Common myeloid progenitor, CD34-positive (primary cell): ENCODE measurements at regions not wholly inside any gene's neighbourhood (a gene's known extent, or its start where the extent isn't known, plus 50 kb on each side); places are given as distances from the start of the nearest gene placed in this dataset.

Experiments used
- CTCF ChIA-PET: fragments of 350-600 bp; sonication (Branson Sonifier 250); formaldehyde crosslinking; loops from one replicate; lab custom pipeline; 2021; ENCODE audit warnings: antibody characterized with exemption; lab: Charles Lee
- POLR2A ChIA-PET: fragments of 350-600 bp; sonication (Branson Sonifier 250); formaldehyde crosslinking; loops from one replicate; lab custom pipeline; 2021; ENCODE audit warnings: antibody characterized with exemption; lab: Charles Lee
- DNase-seq, 3 donors: peaks; one replicate each; pipeline versions ENCODE4 v3.0.0 to v3.0.0-alpha.2; 2013
- H3K27ac ChIP-seq, 2 experiments: 1 replicate in 1 of 2; 2 replicates in 1 of 2; pipeline ENCODE4 v1.7.0; 2013; ENCODE audit warnings: inconsistent platforms in 2 of 2, low read length in 2 of 2, mild to moderate bottlenecking in 2 of 2, low read depth in 1 of 2, moderate library complexity in 1 of 2; ENCODE audit not compliant: severe bottlenecking in 2 of 2, insufficient read depth in 1 of 2, poor library complexity in 1 of 2
- H3K27me3 ChIP-seq, 5 experiments: replicated peaks in 2 of 5; 1 replicate in 3 of 5; 2 replicates in 2 of 5; pipeline versions ENCODE4 v1.6.1 to v1.7.0; 2013; ENCODE audit warnings: low read length in 4 of 5, mild to moderate bottlenecking in 2 of 5, moderate library complexity in 2 of 5, inconsistent platforms in 1 of 5; ENCODE audit not compliant: insufficient read depth in 5 of 5, control insufficient read depth in 4 of 5
- H3K36me3 ChIP-seq, 4 experiments: 1 replicate in 2 of 4; 2 replicates in 2 of 4; pipeline versions ENCODE4 v1.6.1 to v1.7.0; 2013; ENCODE audit warnings: low read length in 3 of 4, control low read depth in 1 of 4, mild to moderate bottlenecking in 1 of 4; ENCODE audit not compliant: control insufficient read depth in 4 of 4, insufficient read depth in 4 of 4
- H3K4me1 ChIP-seq, 4 experiments: 1 replicate in 3 of 4; 2 replicates in 1 of 4; pipeline versions ENCODE4 v1.6.1 to v1.7.1; 2013; ENCODE audit warnings: low read length in 3 of 4, mild to moderate bottlenecking in 3 of 4, control low read depth in 1 of 4, inconsistent platforms in 1 of 4, moderate library complexity in 1 of 4; ENCODE audit not compliant: control insufficient read depth in 4 of 4, insufficient read depth in 4 of 4; ENCODE audit errors: control extremely low read depth in 1 of 4
- H3K4me3 ChIP-seq, 7 experiments: 1 replicate in 4 of 7; 2 replicates in 3 of 7; pipeline versions ENCODE4 v1.5.1 to v1.7.0; 2013; ENCODE audit warnings: mild to moderate bottlenecking in 7 of 7, low read length in 6 of 7, moderate library complexity in 6 of 7, inconsistent platforms in 2 of 7, low read depth in 2 of 7, control low read depth in 1 of 7; ENCODE audit not compliant: insufficient read depth in 4 of 7, control insufficient read depth in 1 of 7; ENCODE audit errors: extremely low read depth in 1 of 7
- H3K9me3 ChIP-seq, 5 experiments: 1 replicate in 4 of 5; 2 replicates in 1 of 5; pipeline versions ENCODE4 v1.6.1 to v1.7.1; 2013; ENCODE audit warnings: low read length in 4 of 5, mild to moderate bottlenecking in 2 of 5, inconsistent platforms in 1 of 5, low read depth in 1 of 5, moderate library complexity in 1 of 5; ENCODE audit not compliant: control insufficient read depth in 4 of 5, insufficient read depth in 2 of 5; ENCODE audit errors: control extremely low read depth in 1 of 5
- WGBS: methylation state at CpG from one replicate; pipeline ENCODE4 v1.1.5; 2013; ENCODE audit not compliant: insufficient coverage; 5-methylcytosine and 5-hydroxymethylcytosine counted together

DNA sequence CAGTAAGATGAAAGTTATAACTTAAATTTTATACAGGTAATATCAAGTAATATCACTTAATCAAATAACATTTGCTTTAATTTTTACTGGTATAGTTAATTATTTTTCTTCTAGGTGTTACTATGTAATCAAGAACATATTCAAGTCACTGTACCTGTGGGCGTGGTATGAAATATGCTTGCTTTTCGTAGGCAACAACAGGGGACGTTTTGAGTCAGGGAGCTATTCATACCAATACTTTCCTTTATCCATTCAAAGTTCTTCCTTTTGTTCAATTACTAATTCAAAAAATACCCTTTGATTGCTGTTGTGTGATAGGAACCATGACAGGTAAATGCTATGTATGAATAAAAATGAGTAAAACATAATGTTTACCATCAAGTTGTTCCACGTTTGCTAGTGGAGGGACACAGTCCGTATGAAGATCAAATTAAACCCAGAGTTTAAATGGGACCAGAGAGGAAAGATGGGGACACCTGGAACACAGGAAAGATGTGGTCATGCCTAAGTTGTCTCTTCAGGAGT, 654.0 kb upstream of the KCNMB2 start:
- DNase-seq = no peak
- H3K9me3 ChIP-seq = no peaks in the 10 kb centered on the region
- ChIA-PET POLR2A (no interaction called here), CTCF (no interaction called here)
- no peak overlapping the region for H3K27ac ChIP-seq
- H3K36me3 ChIP-seq = no peaks in the 10 kb centered on the region
- WGBS = 100% methylated on average over 2 of the region's 5 CpGs
- H3K4me3 ChIP-seq = no peak overlapping the region
- peaks cover 0 to 3% (median 0%) of the 10 kb centered on the region in 4 experiments for H3K4me1 ChIP-seq
- H3K27me3 ChIP-seq = no peaks in the 10 kb centered on the region

GRCh38 chr3:177883091-177883490, 653.1 kb upstream of the KCNMB2 start:
- no peak overlapping the region for H3K27ac ChIP-seq
- H3K9me3 ChIP-seq = no peaks in the 10 kb centered on the region
- CTCF ChIA-PET = no interaction called here
- POLR2A ChIA-PET = no interaction called here
- DNase-seq = no peak
- no peak overlapping the region for H3K4me3 ChIP-seq
- no peaks in the 10 kb centered on the region for H3K27me3 ChIP-seq
- H3K4me1 ChIP-seq = peaks cover 0 to 3% (median 0%) of the 10 kb centered on the region in 4 experiments
- no peaks in the 10 kb centered on the region for H3K36me3 ChIP-seq
- 50% methylated on average over 2 of the region's 2 CpGs for WGBS

- Histone ChIP-seq H3K27ac (no peak overlapping the region), H3K27me3 (no peaks in the 10 kb centered on the region), H3K36me3 (no peaks in the 10 kb centered on the region), H3K4me3 (no peak overlapping the region), H3K9me3 (no peaks in the 10 kb centered on the region), H3K4me1 (peaks cover 0 to 3% (median 0%) of the 10 kb centered on the region in 4 experiments)
- DNase-seq = peak in 2 of 3 donors; percentile 50 to 60
- POLR2A ChIA-PET = interaction anchor here (0.7 kb wide), 2 partner anchors 60 to 67 kb away, joined by 4 to 6 read pairs; no protein-coding TSS in a partner anchor
- CTCF ChIA-PET = interaction anchor here (0.7 kb wide), 1 partner anchor 73 kb away, joined by 3 read pairs; no protein-coding TSS in a partner anchor
- no CpG with 5 or more reads among the region's 1 CpG for WGBS
Observed at GRCh38 chr3:177883957-177884356, 652.3 kb upstream of the KCNMB2 start.

DNA sequence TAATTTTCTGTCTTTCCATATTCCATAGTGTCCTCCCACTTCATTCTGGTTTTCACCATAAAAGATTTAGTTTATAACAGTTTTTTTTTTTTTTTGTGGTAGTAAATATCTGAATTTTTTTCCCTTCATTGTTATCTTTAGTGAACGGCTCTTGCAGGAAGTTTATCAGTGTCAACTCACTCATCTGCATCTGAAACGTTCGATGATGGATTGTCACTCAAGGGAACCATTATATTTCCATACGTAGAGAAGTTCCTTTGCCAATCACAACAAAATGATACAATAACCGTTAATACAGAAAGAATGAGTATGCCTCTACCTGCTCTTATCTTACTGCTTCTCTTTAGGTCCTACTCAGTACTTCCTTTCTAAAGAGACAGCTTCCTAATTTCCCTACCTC, 651.2 kb upstream of the KCNMB2 start:
- no peak for DNase-seq
- POLR2A ChIA-PET = no interaction called here
- 100% methylated on average over 4 of the region's 5 CpGs for WGBS

GRCh38 chr3:177886501-177886900, 649.7 kb upstream of the KCNMB2 start:
- Histone ChIP-seq H3K9me3 (no peaks in the 10 kb centered on the region), H3K36me3 (no peaks in the 10 kb centered on the region), H3K4me3 (no peak overlapping the region), H3K27me3 (no peaks in the 10 kb centered on the region), H3K4me1 (peaks cover 0 to 8% (median 2%) of the 10 kb centered on the region in 4 experiments), H3K27ac (no peak overlapping the region)
- WGBS = 95% methylated on average over 2 of the region's 3 CpGs
- ChIA-PET POLR2A (no interaction called here), CTCF (no interaction called here)
- DNase-seq = no peak

More for the DNA sequence above, 651.2 kb upstream of the KCNMB2 start:
- no peak overlapping the region for H3K27ac ChIP-seq
- CTCF ChIA-PET = no interaction called here
- H3K9me3 ChIP-seq = no peaks in the 10 kb centered on the region
- H3K27me3 ChIP-seq = no peaks in the 10 kb centered on the region
- peaks cover 0 to 3% (median under 1%) of the 10 kb centered on the region in 4 experiments for H3K4me1 ChIP-seq
- H3K4me3 ChIP-seq = no peak overlapping the region
- no peaks in the 10 kb centered on the region for H3K36me3 ChIP-seq

- no peak overlapping the region for H3K4me3 ChIP-seq
- H3K4me1 ChIP-seq = peaks cover 0 to 8% (median 2%) of the 10 kb centered on the region in 4 experiments
- ChIA-PET CTCF (no interaction called here), POLR2A (no interaction called here)
- no peaks in the 10 kb centered on the region for H3K9me3 ChIP-seq
- H3K27me3 ChIP-seq = no peaks in the 10 kb centered on the region
- H3K36me3 ChIP-seq = no peaks in the 10 kb centered on the region
- no peak overlapping the region for H3K27ac ChIP-seq
- no peak for DNase-seq
- WGBS = 92% methylated on average over 2 of the region's 2 CpGs
Observed at GRCh38 chr3:177887475-177887874, 648.8 kb upstream of the KCNMB2 start.

DNA sequence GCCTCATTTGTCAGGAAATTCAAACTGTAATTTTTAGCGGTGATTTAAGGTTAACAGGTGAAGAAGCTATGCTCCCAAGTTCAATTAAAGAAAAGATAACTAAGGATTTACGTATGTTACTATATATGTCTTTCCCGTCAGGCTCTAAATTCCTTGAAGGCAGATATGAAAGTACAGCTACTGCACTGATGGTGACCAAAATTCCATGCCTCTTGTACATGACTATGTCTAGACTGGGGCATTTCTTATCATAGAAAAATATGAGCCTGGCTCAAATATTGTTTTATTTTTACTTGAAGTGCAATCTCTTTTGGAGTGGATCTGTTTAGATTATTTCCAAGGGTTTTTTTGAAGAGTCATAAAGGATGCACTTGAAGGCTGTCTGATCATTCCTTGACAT, 647.1 kb upstream of the KCNMB2 start:
- ChIA-PET CTCF (interaction anchor here (0.7 kb wide), 1 partner anchor 32 kb away, joined by 3 read pairs; no protein-coding TSS in a partner anchor), POLR2A (no interaction called here)
- Histone ChIP-seq H3K27me3 (no peaks in the 10 kb centered on the region), H3K9me3 (no peaks in the 10 kb centered on the region), H3K4me3 (no peak overlapping the region), H3K27ac (no peak overlapping the region), H3K4me1 (peaks cover 0 to 9% (median 0%) of the 10 kb centered on the region in 4 experiments), H3K36me3 (no peaks in the 10 kb centered on the region)
- 100% methylated on average over 2 of the region's 3 CpGs for WGBS
- DNase-seq = no peak
